Keratinocyte (primary cell): ENCODE measurements at regions not wholly inside any gene's neighbourhood (a gene's known extent, or its start where the extent isn't known, plus 50 kb on each side); places are given as distances from the start of the nearest gene placed in this dataset.

Experiments
- DNase-seq: peaks from one replicate; pipeline ENCODE4 v3.0.0-alpha.2; 2011; ENCODE audit warnings: low read depth, missing footprints, low spot score
- FAIRE-seq: peaks from 2 replicates; lab custom pipeline; 2011; peaks lifted over from hg19 to GRCh38; lab: Jason Lieb, UNC
- H2AFZ ChIP-seq: 2 replicates; pipeline ENCODE4 v1.6.0; 2012; ENCODE audit warnings: low read length, control low read depth, inconsistent platforms; ENCODE audit not compliant: control insufficient read depth
- H3K27ac ChIP-seq: 2 replicates; pipeline ENCODE4 v1.5.1; 2011; ENCODE audit warnings: low read length; ENCODE audit not compliant: control insufficient read depth, insufficient read depth
- H3K27me3 ChIP-seq: 3 replicates; pipeline ENCODE4 v1.6.0; 2011; ENCODE audit warnings: low read length; ENCODE audit not compliant: control insufficient read depth, insufficient read depth; ENCODE audit errors: extremely low read depth
- H3K36me3 ChIP-seq, 2 experiments: 2 replicates in 1 of 2; 3 replicates in 1 of 2; pipeline ENCODE4 v1.5.1; 2011; ENCODE audit warnings: low read length in 2 of 2, mild to moderate bottlenecking in 1 of 2; ENCODE audit not compliant: control insufficient read depth in 2 of 2, insufficient read depth in 2 of 2; ENCODE audit errors: extremely low read depth in 1 of 2
- H3K4me1 ChIP-seq: 3 replicates; pipeline ENCODE4 v1.5.1; 2011; ENCODE audit warnings: low read length; ENCODE audit not compliant: control insufficient read depth, insufficient read depth; ENCODE audit errors: extremely low read depth
- H3K4me2 ChIP-seq: 3 replicates; pipeline ENCODE4 v1.6.0; 2011; ENCODE audit warnings: low read depth, low read length; ENCODE audit not compliant: control insufficient read depth, insufficient read depth; ENCODE audit errors: extremely low read depth
- H3K4me3 ChIP-seq, 3 experiments: fragments of 200-600 bp in 1 of 3; sonication (generic) in 1 of 3; 2 replicates in 2 of 3; 3 replicates in 1 of 3; pipeline ENCODE4 v1.5.1; 2011 to 2016; ENCODE audit warnings: low read length in 3 of 3, mild to moderate bottlenecking in 3 of 3, control low read depth in 2 of 3, inconsistent platforms in 1 of 3, low read depth in 1 of 3, mixed read lengths in 1 of 3, mixed run types in 1 of 3, moderate library complexity in 1 of 3; ENCODE audit not compliant: control insufficient read depth in 2 of 3, insufficient read depth in 2 of 3; ENCODE audit errors: extremely low read depth in 1 of 3
- H3K79me2 ChIP-seq: 2 replicates; pipeline ENCODE4 v1.6.0; 2012; ENCODE audit warnings: low read length; ENCODE audit not compliant: control insufficient read depth, insufficient read depth
- H3K9ac ChIP-seq: 3 replicates; pipeline ENCODE4 v1.6.0; 2011; ENCODE audit warnings: low read length; ENCODE audit not compliant: control insufficient read depth, insufficient read depth; ENCODE audit errors: extremely low read depth
- H3K9me1 ChIP-seq: 3 replicates; pipeline ENCODE4 v1.6.0; 2011; ENCODE audit warnings: low read length; ENCODE audit not compliant: control insufficient read depth, insufficient read depth; ENCODE audit errors: extremely low read depth
- H3K9me3 ChIP-seq: 2 replicates; pipeline ENCODE4 v1.5.1; 2012; ENCODE audit warnings: low read depth, low read length; ENCODE audit not compliant: control insufficient read depth
- H4K20me1 ChIP-seq: 3 replicates; pipeline ENCODE4 v1.6.0; 2011; ENCODE audit warnings: low read length; ENCODE audit not compliant: control insufficient read depth, insufficient read depth; ENCODE audit errors: extremely low read depth
- CTCF ChIP-seq, 3 experiments: IDR thresholded peaks in 1 of 3; conservative IDR thresholded peaks in 1 of 3; optimal IDR thresholded peaks in 1 of 3; 2 replicates in 2 of 3; 3 replicates in 1 of 3; pipeline versions ENCODE3 to v1.5.1; 2011; ENCODE audit warnings: low read length in 3 of 3, mild to moderate bottlenecking in 3 of 3, moderate library complexity in 2 of 3, control low read depth in 1 of 3, inconsistent platforms in 1 of 3; ENCODE audit not compliant: insufficient read depth in 2 of 3; ENCODE audit errors: extremely low read depth in 1 of 3
- EZH2 ChIP-seq: IDR thresholded peaks from one replicate; pipeline ENCODE4 v1.6.1; 2012; ENCODE audit warnings: inconsistent platforms, mild to moderate bottlenecking, low read length, moderate library complexity
- dilution Hi-C: fragments of 300-500 bp; cut with MboI; formaldehyde crosslinking; loops from one replicate; pipeline ENCODE4 v1.7.0; 2020; ENCODE audit warnings: low sequenced_read_pairs; ENCODE audit not compliant: extremely low pct_ligation_motif_present

- H3K27ac ChIP-seq: no peak overlapping the region
- H3K27me3 ChIP-seq: no peaks in the 10 kb centered on the region
- TF ChIP-seq EZH2: no peak
- no peak for TF ChIP-seq CTCF (optimal IDR thresholded peaks at IDR 0.05 in 1 of 3, IDR thresholded peaks at IDR 0.05 in 1 of 3, conservative IDR thresholded peaks at IDR 0.05 in 1 of 3; ENCODE audit: extremely low read depth in 1 of 3, insufficient read depth in 2 of 3, low read length in 3 of 3)
Measured at GRCh38 chr10:131806646-131807317, 94.0 kb upstream of the PPP2R2D start.

GRCh38 chr10:131808370-131808930 is 92.4 kb upstream of the PPP2R2D start:
- Histone ChIP-seq H3K9ac (no peak overlapping the region), H3K27me3 (no peaks in the 10 kb centered on the region), H3K9me3 (peaks cover 3% of the 10 kb centered on the region), H3K79me2 (no peaks in the 10 kb centered on the region), H3K36me3 (no peaks in the 10 kb centered on the region), H4K20me1 (no peaks in the 10 kb centered on the region), H3K9me1 (no peaks in the 10 kb centered on the region), H2AFZ (no peak overlapping the region), H3K4me1 (no peaks in the 10 kb centered on the region), H3K4me3 (no peak overlapping the region), H3K27ac (no peak overlapping the region), H3K4me2 (no peak overlapping the region)
- dilution Hi-C loops: no loop called here
- FAIRE-seq (no peak), DNase-seq (no peak)
- TF ChIP-seq CTCF (optimal IDR thresholded peaks at IDR 0.05 in 1 of 3, IDR thresholded peaks at IDR 0.05 in 1 of 3, conservative IDR thresholded peaks at IDR 0.05 in 1 of 3; ENCODE audit: extremely low read depth in 1 of 3, insufficient read depth in 2 of 3, low read length in 3 of 3): no peak
- TF ChIP-seq EZH2: no peak

More at GRCh38 chr10:131806646-131807317, 94.0 kb upstream of the PPP2R2D start:
- DNase-seq (no peak), FAIRE-seq (no peak)
- H3K9me3 ChIP-seq: peaks cover under 1% of the 10 kb centered on the region
- H2AFZ ChIP-seq: no peak overlapping the region
- no peak overlapping the region for H3K4me2 ChIP-seq
- H3K9me1 ChIP-seq: no peaks in the 10 kb centered on the region
- H3K9ac ChIP-seq: no peak overlapping the region
- H3K4me3 ChIP-seq: no peak overlapping the region
- no peaks in the 10 kb centered on the region for H3K36me3 ChIP-seq
- dilution Hi-C loops: no loop called here
- H3K79me2 ChIP-seq: no peaks in the 10 kb centered on the region
- H3K4me1 ChIP-seq: no peaks in the 10 kb centered on the region
- no peaks in the 10 kb centered on the region for H4K20me1 ChIP-seq
